SHP77 treated with DMSO at 0.1 percent for 48 hours (cell line): ENCODE measurements at regions not wholly inside any gene's neighbourhood (a gene's known extent, or its start where the extent isn't known, plus 50 kb on each side); places are given as distances from the start of the nearest gene placed in this dataset.
"Not testable (repeated sequence)": the region's sequence is repeated elsewhere in the genome, so short reads cannot be mapped to it uniquely, and the experiment has no call there.

Experiments
- DNase-seq: peaks from one replicate; lab custom pipeline; 2025; lab: John Stamatoyannopoulos, UW

DNA sequence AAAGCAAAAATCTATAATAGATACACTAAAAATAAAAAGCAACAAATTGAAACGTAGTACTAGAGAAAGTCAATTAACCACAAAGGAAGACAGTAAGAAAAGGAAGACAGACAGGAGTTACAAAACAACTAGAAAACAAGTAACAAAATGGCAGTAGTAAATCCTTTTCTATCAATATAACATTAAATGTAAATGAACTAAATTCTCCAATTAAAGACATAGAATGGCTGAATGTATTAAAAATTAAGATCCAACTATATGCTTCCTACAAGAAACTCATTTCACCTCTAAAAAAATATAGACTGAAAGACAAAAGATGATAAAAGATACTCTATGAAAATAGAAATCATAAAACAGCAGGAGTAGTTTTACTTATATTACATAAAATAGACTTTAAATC lies 79.1 kb downstream of the CTH start:
- DNase-seq = no peak

DNA sequence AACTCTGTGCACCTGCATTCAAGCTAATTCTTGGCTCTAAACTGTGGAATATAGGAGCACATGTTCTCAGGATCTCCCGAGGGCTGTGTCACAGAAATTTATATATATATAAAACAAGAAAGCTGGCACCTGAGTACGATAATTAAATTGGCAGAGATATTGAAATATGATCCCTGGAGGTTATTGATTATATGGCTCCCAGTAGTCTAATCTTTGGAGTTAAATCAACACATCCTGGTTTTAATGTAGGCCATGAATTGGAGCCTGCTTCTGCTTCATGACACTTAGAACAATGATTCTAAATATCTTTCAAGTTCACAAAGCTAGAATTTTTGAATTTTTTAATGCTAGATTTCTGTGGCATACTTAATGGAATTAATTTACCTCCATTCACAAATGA lies 84.3 kb downstream of the CTH start:
- no peak for DNase-seq

GRCh38 chr1:70496181-70496580 lies 85.1 kb downstream of the CTH start:
- no peak for DNase-seq

GRCh38 chr1:70497152-70497551 lies 86.1 kb downstream of the CTH start:
- DNase-seq = no peak

GRCh38 chr1:70498666-70499065 lies 87.6 kb downstream of the CTH start:
- no peak for DNase-seq

GRCh38 chr1:70499695-70500094 lies 88.6 kb downstream of the CTH start:
- DNase-seq = no peak

DNA sequence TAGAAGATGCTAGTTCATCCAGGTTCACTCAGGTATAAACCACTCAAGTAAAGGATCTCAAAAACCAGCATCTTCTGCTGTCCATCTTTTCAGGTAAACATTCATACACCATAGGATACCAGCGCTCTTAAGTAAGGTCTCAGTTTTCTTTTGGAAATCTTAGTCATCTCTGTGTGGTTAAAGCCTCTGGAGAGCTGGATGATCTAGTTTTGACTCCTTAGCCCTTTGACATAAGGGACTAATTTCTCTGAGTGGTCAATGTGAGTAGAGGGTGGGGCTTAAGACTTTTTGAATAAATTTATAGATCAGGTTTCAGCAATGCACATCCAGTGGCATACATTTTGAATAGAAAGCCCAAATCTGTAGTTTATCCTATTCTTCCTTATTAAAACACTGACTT lies 92.3 kb downstream of the CTH start:
- no peak for DNase-seq

DNA sequence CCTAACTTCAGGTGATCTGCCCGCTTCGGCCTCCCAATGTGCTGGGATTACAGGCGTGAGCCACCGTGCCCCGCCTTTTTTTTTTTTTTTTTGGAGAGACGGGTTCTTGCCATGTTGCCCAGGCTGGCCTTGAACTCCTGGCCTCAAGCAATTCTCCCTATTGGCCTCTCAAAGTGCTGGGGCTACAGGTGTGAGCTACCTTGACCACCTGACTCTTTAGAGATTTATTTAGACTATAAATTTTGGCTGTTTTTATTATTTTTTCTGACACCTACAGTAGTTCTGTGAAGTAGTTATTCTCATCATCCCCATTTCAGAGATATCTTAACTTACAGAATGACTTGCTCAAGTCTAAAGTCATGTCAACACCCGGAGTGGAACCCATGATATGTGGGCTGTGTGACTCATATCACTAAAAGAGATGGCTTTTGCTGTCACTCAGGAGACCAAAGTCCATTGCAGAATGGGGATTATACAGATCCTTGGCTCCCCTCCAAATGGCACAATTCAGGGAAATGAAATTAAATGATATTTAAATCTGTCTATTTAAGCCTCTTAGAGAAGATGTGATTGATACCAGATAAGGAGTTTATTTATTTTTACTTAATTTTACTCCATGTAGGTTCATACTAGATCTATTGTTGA lies 93.2 kb downstream of the CTH start:
- DNase-seq = no peak

- DNase-seq = no peak
These were observed 93.7 kb downstream of the CTH start for GRCh38 chr1:70504821-70505193.

DNA sequence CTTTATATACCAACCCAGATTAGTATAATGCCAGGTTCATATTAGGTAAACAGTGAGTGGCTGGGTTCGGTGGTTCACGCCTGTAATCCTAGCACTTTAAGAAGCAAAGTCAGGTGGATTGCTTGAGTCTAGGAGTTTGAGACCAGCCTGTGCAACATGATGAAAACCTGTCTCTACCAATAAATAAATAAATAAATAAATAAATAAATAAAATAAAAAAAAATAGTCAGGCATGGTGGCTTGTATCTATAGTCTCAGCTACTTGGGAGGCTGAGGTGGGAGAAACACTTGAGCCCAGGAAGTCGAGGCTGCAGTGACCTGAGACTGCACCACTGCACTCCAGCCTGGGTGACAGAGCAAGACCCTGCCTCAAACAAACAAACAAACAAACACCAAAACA lies 96.9 kb downstream of the CTH start:
- not testable (repeated sequence) for DNase-seq

DNA sequence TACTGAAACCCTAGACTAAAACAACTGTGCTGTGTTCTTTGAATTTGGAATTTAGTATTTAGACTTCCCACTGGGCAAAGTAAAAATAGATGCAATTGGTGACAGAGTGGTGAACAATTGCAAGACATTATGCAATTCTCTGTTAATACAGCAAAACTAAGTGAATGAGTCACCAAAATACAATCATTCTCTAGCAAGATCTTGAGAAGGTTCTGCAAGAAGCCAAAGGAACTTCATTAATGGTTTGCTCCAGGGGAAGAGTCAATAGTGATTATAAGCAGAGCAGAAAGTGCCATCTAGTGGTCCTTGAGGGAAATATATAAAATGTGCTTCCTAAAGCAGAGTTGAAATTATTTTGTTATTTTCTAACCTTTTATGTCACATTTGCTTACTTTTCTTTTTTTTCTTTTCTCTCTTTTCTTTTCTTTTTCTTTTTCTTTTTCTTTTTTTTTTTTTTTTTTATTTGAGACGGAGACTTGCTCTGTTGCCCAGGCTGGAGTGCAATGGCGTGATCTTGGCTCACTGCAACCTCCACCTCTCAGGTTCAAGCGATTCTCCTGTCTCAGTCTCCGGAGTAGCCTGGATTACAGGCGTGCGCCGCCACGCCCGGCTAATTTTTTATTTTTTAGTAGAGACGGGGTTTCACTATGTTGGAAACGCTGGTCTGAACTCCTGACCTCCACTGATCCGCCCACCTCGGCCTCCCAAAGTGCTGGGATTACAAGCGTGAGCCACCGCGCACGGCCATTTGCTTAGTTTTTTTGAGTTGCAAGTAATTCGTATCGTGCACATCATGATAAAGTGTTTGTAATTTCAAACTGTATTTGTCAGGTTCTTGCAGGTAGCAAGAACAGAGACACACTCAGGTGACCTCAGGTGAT lies 99.2 kb downstream of the CTH start:
- peak; percentile 31 for DNase-seq

DNA sequence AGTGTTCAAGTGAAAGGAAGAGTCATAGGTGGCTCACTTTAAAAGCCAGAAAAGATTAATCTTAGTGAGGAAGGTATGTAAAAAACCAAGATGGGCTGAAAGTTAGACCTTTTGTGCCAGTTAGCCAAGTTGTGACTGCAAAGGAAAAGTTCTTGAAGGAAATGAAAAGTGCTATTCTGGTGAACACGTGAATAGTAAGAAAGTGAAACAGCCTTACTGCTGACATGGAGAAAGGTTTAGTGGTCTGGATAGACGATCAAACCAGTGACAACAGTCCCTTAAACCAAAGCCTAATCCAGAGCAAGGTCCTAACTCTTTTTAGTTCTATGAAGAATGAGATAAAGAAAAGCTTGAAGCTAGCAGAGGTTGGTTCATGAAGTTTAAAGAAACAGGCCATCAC lies 106.4 kb downstream of the CTH start:
- no peak for DNase-seq

GRCh38 chr1:70518106-70518505 lies 107.0 kb downstream of the CTH start:
- no peak for DNase-seq

- no peak for DNase-seq
These were observed 117.7 kb downstream of the CTH start for GRCh38 chr1:70528590-70529333.

DNA sequence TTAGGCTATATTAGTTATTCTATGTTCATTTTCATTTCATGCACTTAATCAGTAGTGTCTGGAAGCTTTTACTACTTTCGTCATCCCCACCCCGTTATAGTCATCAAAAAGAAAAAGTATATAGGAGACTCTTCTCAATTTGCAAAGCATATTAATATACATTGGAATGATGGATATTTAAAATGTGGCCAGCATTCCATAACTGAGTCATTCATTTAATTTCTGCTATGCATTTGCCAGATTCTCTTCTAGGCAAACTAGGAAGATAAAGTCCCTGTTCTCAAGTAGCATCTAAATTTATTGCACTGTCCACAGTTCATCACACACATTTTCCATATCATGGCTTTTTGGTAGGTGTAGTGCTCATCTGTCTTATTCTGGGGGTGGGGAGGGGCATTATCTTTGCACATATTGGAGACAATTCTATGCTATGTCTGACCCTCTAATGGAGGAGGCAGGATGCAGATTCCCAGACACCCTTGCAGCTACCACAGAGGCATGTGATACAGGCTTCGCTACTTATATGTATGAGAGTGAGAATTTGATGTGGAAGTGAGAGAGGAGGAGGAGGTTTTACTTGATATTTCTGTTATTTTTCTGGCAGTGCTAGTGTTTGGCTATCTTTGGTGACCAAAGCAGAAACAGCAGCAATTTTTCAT lies 125.8 kb downstream of the CTH start:
- no peak for DNase-seq

GRCh38 chr1:70537788-70538187 lies 126.7 kb downstream of the CTH start:
- DNase-seq = no peak

GRCh38 chr1:70542030-70542429 lies 131.0 kb downstream of the CTH start:
- DNase-seq = no peak

GRCh38 chr1:70542856-70543255 lies 131.8 kb downstream of the CTH start:
- no peak for DNase-seq

- DNase-seq = no peak
These were observed 135.7 kb downstream of the CTH start for GRCh38 chr1:70546726-70547125.

DNA sequence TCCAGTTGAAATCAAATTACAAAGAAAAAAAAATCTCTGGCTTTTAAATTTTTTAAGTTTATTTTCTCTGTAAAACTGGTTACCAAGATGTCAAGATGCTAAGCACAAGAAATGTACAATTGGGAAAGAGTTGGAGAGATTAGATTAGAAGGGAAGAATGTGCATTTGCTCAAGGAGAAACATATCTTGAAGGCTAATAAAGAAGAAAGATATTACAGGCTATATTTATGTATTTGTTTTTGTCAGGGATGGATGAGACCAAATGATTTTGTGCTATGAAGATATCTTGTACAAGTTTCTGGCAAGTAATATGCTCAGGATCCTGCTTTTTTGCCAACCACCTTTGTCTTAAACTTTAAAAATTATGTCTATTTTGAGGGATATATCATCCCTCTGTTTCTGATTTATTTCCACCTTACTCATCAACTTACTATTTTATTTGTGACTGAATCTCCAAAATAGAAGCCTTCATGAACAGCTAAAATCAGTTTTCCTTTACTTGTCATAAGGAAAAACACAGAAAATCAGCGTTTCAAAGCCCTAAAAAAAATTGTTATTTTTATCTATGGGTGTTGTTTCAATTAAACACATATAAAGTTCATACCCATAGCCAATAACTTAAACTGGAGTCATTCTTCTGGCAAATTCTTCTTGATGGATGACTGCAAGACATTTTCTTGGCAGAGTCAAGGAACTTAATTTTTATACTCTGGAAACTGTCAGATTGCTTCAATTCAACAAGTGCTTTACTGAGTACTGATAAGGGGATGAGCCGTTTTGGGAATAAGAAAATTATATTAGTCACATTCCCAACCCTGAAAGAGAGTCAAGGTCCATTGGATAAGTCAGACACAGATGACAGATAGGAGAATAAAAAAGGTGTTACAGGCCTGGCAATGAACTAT lies 141.8 kb downstream of the CTH start:
- DNase-seq = no peak

DNA sequence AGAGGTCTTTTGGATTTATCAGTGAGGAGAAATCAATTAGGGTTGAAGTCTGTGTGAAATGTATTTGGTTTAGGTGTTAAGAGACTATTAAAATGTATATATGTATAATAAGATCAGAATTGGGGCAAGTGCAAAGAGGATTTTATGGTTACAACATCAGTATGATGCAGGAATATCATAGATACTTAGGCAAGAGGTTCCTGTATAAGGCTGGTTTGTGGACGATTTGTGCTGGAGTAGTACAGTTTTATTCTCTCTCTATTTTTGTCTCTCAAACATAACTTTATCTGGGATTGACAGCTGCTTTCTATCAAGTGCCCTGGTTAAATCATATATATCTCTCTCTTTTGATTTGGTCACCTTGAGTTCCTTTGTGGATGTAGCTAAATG lies 142.5 kb downstream of the CTH start:
- DNase-seq = no peak
